NCI-H2107 treated with DMSO at 0.1 percent for 48 hours (cell line): ENCODE measurements at regions not wholly inside any gene's neighbourhood (a gene's known extent, or its start where the extent isn't known, plus 50 kb on each side); places are given as distances from the start of the nearest gene placed in this dataset.
"Not testable (repeated sequence)": the region's sequence is repeated elsewhere in the genome, so short reads cannot be mapped to it uniquely, and the experiment has no call there.

Experiments used
- DNase-seq: peaks from one replicate; lab custom pipeline; 2025; ENCODE audit not compliant: unreplicated experiment; lab: John Stamatoyannopoulos, UW

DNA sequence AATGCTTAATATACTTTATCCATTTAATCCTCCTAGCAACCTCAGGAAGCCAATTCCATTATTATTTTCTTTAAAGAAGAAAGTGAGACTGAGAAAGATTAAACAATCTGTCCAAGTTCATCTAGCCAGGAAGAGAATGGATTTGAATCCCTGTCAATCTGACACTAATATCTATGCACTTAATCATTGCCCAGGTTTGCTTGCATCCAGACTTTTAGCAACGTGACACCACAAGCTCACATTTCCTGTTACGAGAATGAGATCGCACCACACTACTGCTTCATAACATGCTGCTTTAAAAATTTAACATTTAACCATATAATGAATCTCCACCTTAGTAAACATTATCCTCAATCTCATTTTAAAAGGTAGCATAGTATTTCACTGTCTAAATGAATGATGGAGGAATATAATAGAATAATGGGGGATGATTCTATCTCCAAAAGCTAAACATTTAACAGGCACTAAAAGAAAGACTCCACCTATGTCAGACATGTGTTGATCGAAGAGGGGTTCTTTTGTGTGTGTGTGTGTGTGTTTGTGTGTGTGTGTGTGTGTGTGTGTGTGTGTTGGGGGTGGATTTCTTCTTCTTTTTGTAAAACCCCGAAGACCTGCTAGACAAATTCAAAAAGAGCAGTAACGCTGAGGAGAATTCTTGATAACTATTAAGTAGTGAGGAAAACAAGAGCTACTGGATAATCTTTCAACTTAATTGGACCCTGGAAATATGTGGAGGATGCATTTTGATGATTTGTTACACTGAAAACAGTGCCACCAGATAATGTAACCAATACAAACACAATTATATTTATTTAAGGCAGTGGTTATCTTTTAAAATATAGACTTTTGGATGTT, 138.7 kb upstream of the NR3C1 start:
- no peak for DNase-seq

DNA sequence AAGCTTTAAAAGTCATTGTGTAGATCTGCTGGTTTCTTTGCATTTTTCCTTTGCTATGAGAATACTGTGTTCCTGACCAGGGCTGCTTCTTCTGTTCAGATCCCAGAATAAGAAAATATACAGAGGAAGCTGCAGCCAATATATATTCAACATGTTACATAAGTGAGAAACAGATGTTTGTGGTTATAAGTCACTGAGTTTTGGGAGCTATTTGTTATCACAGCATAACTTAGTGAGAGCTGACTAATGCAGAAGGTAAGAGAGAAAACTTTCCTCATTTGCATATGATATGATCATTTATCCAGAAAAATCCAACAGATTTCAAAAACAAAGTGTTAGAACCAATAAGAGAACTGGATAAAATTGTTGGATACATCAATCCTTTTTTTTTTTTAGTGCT, 136.3 kb upstream of the NR3C1 start:
- DNase-seq = no peak

DNA sequence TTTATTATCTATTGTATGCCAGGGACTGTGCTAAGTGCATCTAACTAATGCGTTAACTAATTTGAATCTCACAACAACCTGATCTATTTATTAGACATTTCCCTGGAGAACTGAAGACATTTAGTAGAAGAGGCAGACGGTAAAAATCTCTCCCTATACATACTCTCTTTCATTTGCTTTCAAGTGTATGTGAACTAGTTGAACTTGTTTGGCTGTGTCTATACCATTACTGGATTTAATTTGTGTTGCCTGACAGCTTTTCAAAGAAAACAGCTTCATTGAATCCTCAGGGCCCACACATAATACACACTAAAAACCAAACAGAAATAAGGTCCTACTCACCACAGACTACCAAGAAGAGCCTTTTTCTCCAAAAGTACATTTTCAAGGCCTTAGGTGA, 133.6 kb upstream of the NR3C1 start:
- DNase-seq = no peak

DNA sequence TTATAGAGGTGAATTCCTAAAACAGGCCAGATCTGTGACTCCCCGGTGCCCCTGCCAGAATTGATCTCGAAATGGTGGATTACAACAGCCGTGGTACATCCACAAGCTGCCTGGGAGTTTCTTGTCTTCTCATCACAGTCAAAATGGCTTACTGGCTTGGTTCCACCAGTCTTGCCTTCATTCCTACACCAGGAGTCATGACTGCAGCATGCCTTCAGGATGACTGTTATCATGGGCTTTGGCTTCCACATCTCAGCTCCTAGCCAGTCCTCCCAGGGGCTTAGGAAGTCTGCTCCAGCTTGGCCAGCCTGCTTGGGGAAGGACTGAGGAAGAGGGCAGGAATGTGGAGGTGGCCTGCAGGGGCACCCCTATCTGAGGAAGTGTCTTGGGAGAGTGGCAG, 132.9 kb upstream of the NR3C1 start:
- no peak for DNase-seq

DNA sequence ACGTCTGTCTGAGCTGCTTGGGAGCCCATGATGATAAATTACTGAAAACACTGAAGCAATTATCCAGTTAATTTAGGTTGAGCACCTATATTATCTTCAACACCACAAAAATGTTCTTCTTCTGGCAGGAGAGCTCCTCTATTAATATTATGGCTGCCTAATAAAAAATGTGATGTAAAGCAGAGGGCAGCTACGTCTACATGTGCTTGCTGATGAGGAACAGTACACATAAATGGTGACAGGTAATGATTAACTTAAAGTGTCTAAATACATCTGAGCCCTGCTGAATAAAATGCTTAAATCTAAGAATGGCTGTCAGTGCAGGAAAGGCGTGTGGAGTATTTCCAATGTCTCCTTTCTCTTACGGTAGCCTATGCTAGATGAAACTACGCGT, 131.3 kb upstream of the NR3C1 start:
- no peak for DNase-seq

DNA sequence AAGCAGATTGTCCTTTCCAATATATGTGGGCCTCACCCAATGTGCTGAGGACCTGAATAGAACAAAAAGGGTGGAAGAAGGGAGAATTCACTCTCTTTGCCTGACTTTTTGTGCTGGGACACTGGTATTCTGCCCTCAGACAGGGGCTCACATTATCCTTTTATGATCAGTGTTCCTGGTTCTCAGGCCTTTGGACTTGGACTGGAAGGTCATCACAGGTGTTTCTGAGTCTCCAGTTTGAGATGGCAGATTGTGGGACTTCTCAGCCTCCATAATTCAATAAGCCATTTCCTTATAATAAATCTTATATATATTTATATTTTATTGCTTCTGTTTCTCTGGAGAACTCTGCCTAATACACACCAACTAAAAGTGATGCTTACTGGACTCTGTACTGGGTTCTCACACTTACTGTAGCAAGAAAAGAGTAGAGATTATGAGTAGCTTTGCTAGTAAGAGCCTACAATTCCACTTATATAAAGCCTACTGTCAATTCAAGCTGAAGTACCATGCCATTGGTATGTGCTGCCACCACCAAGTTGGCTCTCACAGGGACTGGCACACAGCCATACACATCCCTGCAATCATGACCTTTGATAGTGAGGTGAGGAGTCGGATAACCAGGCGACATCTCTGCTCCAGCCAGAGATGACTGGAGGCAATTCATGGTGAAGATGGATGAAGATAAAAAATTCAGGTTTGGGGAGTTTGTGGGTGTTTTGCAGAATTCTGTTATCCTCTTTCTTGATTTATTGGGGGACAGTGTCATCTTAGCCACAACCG, 130.7 kb upstream of the NR3C1 start:
- no peak for DNase-seq

DNA sequence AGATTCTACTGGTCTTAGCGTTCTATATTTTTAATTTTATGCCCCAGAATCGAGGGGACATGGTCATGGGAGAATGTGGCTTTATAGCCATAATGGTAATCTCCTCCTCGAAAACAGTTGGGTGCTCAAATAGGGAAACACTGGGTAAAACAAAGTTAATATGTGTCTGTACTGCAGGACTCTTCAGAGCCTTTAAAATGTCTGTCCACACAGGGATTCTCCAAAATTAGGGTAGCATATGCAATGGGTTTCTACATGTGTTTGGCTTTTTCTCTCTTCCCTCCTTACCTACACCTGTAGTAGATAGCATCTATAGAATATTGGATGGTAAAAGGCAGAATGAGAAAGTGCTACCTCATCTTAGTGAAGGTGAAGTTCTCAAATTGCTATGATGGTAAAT, 130.0 kb upstream of the NR3C1 start:
- no peak for DNase-seq

DNA sequence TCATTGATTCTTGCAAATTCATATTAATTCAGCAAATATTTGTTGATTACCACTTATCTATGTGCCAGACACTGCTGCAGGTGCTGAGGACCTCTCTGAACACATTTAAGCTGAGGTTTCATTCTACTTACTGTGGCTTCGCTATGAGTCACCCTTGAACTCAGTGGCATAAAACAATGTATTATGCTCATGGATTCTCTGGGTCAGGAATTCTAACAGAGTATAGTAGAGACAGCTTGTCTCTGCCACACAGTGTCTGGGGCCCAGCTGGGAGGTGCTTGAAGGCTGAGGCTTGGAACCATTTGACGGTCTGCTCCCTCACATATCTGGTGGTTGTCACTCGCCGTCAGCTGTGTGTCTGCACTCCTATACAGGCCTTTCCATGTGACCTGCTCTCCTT, 124.3 kb upstream of the NR3C1 start:
- DNase-seq = no peak

DNA sequence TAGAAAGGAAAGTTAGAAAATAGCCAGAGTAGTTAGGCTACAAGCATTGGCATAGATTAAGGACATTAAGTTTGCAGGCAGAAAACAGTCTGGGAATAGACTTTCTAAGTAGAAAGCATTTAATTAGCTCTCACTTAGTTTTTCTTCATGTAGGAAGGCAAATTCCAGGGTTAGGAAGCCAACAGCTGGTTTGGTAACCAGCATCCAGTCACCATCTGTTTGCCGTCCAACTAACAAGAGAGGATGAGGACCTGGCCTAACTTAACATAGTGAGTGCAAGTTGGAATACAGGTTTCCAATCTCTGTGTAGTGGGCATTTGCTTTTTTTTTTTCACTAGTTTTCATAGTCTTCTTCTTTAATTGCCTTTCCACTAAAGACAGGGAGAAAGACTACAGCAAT, 121.7 kb upstream of the NR3C1 start:
- no peak for DNase-seq

DNA sequence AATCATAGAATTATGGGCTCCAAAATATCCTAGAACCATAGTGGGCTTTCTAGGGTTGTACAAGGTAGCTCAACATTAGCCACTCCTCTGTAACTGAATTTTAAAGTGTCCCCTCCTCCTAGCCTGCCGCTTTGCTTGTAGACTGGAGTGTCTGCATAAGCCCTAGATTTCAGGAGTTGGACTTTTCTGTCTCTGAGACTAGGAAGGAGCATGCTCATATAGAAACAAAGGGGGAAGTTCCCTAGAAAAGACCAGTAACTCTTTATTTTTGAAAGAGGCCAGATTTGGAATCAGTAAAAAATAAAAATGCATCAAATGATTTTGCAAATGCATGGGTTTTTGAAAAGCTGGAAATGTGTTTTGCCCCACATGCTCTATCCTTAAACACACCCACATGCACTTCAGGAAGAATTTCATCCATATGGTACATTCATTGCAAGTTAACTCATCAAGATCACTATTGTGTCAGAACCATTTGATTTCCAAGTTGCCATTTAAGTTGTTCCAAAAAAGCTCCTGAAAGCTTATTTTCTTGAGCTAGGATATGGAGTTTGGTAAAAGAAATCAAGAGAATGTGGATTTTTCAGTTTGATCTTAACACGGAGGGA, 121.0 kb upstream of the NR3C1 start:
- DNase-seq = no peak

DNA sequence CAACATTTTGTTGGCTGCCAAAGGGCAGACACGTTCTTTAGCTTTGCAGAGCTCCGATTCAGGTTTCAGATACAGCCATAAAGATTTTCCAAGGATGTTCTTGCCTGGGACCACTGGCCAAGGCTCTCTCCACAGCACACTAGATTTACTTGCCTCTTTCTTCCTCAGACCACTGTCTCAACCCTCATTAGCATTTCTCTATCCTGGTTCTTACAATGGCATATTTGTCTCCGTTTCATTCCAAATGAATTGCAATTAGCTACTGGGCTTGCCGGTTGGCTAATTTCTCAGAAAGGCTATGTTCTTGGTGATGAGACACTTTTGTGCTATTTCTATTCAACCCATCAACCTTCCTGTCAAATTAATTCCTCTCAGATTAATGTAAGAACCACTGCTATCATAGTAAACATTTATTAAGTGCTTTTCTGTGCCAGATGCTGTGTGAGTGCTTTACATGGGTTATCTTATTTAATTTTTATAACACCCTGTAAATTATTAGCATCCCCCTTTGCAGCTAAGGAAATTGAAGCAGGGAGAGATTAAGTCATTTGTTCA, 118.4 kb upstream of the NR3C1 start:
- DNase-seq = no peak

DNA sequence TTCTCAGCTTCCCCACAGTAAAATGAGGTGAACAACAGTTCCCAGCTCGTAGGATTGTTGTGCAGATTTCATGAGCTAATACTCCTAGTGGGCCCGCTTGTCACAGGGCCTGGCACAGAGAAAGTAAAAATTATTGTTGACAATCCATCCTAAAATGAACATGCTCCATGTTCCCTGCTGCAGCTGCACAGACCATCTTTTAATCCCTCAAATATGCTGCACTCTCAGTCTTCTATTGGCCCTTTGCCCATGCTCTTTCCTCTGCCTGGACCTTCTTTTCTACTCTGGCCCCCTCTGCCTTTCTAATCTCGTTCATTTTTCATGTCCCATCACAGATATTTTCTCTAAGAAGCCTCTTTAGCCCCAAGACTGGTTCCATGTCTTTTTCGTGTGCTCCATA, 117.7 kb upstream of the NR3C1 start:
- no peak for DNase-seq

DNA sequence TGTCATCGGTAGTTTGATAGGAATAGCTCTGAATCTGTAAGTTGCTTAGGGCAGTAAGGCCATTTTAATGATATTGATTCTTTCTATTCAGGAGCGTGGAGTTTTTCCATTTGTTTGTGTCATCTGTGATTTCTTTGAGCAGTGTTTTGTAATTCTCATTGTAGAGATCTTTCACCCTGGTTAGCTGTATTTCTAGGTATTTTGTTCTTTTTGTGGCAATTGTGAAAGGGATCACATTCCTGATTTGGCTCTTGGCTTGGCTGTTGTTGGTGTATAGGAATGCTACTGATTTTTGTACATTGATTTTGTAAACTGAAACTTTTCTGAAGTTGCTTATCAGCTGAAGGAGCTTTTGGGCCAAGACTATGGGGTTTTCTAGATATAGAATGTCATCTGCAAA, 115.7 kb upstream of the NR3C1 start:
- not testable (repeated sequence) for DNase-seq

DNA sequence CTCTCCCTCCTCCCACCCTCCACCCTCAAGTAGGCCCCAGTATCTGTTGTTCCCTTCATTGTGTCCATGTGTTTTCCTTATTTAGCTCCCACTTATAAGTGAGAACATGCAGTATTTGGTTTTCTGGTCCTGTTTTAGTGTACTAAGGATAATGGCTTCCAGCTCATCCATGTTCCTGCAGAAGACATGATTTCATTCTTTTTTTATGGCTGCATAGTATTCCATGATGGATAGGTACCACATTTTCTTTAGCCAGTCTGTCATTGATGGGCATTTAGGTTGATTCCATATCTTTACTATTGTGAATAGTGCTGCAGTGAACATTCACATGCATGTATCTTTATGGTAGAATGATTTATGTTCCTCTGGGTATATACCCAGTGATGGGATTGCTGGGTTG, 114.3 kb upstream of the NR3C1 start:
- not testable (repeated sequence) for DNase-seq

DNA sequence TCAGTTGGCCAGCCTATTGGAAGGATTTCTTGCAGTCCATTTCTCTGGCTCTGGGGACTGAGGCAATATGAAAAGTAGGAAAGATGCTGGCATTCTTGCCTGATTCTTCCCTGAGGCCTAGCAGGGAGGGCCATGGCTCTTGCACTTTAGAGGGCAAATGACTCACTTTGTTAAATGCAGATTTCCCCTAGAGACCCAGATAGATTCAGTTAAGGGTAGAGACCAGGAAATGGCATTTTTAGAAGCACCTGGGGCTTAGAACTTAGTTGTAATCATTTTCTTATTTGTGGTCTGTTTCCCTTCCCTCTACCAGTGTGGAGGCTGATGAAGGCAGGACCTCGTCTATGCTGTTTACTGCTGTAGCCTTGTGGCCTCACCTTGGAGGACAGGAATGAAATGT, 112.8 kb upstream of the NR3C1 start:
- DNase-seq = no peak

DNA sequence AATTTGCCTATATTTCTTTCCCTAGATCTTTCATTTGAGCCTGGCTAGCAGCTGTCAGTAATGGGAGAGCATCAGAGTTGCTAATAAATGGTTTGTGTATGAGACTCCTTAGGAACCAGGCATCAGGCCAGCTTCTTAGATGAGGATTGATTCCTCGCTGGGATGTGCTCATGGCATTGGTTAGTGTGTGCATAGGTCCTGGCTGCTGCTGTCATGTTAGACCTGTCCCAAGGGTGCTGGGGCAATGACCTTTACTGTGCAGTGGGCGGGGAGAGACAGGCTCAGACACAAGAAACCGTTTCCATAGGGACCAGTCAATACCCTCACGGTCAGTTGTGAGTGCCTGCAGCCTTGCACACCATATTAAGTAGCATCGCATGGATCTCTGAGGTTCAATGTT, 112.3 kb upstream of the NR3C1 start:
- DNase-seq = no peak

DNA sequence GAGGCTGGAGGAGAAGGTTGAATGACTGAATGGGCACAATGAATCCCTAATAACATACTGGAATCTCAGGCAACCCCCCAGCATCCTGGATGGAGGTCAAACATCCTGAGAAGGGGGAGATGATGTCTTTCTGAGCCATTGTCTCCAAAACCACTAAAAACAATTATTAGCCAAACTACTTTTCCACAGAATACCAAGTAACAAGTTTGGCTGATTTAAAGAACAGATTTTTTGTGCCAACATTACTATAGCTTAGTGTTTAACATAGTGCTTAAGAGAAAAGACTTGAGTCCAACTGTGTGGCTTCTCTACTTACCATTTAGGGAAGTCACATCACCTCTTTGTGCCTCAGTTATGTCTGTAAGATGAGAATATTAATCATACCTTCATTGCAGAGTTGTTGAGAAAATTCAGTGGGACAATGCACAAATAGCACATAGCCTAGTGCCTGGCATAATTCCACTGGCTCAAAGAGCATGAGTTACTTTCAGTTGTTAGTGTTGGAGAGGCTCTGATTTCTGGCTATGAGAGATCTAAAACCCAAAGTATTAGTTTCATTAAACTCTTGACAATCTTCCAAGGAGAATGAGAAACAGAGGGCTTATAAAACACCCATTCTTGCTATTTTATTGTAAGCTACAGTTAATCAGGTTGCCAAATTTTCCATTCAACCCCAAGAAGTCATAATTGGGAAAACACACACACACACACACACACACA, 111.3 kb upstream of the NR3C1 start:
- no peak for DNase-seq

DNA sequence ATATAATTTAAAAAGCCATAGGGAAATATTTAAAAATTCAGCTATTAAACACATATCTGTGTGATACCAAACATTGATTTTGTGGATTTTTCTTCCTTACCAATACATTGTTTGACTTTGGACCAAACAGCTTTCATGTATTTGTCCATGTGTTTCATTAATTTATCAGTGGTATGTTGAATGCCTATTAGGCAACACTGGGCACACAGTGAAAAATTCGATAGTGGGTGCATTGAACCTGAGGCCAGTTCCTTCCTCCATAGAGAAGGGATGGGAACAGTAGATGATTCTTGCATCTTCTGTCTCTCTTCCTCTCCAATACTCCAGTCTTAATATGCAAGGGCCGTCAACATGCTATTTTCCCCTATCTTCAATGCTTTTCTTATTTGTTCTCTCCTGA, 110.2 kb upstream of the NR3C1 start:
- no peak for DNase-seq

DNA sequence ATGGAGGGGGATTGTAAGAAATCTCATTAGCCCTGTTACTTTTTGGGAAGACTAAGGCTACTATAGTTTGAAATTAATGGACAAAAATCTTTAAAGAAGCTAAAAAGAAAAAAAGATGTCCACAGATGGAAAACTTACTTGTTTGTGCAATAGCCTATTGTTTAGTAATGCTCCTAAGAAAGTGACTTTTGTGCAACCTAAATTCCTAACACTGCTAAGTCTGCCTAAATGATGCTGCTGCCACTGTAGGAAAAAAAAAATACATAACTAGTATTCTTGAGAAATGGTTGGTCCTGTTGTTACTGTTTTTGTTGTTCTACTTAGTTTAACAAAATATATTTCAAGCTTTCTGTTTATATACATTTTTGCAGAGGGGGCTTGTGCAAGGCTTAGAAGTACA, 108.2 kb upstream of the NR3C1 start:
- no peak for DNase-seq

DNA sequence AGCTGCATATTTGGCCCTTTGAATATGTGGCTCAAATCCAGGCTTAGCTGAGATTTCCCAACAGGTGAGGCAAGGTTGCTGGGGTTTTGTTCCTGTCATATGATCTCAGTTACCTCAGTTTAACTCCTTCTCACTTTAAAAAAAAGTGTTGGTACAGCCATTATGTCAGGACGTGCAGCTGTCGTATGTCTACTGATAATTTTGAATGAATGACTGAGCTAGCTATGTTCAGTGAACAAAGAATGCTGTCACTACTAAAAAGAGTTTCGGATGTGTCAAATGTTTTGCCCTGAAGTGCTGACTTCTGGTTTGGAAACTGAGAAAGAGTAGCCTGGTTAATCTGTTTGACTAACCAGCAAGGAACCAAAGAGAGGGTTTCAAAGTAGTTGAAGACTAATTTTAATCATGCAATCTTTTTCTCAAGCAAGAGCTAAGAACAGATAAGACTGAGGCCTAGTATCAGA, 106.3 kb upstream of the NR3C1 start:
- DNase-seq = no peak
